ENCODE measurements at regions not wholly inside any gene's neighbourhood (a gene's known extent, or its start where the extent isn't known, plus 50 kb on each side); places are given as distances from the start of the nearest gene placed in this dataset.

DNA sequence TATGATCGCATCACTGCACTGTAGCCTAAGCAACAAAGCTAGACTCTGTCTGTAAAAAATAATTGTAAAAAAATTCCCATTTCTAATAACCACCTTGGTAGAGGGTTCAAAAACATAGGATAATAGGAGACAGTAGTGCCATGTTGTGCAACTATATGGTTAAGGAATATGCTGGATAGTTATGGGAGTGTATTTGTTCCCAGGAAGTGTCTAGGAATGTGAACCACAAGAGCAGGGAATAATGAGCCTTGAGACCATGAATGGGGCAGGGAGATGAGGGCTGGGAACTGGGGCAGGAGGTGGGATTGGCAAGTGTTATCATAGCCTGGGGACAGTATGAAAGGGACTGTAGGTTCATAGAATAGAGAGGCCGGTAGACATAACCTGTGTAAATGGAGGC, 50.4 kb downstream of the RUSC2 start:
- TF ChIP-seq, protein P1, sequence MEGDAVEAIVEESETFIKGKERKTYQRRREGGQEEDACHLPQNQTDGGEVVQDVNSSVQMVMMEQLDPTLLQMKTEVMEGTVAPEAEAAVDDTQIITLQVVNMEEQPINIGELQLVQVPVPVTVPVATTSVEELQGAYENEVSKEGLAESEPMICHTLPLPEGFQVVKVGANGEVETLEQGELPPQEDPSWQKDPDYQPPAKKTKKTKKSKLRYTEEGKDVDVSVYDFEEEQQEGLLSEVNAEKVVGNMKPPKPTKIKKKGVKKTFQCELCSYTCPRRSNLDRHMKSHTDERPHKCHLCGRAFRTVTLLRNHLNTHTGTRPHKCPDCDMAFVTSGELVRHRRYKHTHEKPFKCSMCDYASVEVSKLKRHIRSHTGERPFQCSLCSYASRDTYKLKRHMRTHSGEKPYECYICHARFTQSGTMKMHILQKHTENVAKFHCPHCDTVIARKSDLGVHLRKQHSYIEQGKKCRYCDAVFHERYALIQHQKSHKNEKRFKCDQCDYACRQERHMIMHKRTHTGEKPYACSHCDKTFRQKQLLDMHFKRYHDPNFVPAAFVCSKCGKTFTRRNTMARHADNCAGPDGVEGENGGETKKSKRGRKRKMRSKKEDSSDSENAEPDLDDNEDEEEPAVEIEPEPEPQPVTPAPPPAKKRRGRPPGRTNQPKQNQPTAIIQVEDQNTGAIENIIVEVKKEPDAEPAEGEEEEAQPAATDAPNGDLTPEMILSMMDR (IDR thresholded peaks at IDR 0.05 in 8 of 11, conservative IDR thresholded peaks at IDR 0.05 in 3 of 11), result no peak
- TF ChIP-seq POLR2AphosphoS5 (IDR thresholded peaks at IDR 0.05) (no peak), POLR2A (IDR thresholded peaks at IDR 0.05) (no peak)

All from spleen (tissue), 7 donors.